GM23338 (cell line): ENCODE measurements at regions not wholly inside any gene's neighbourhood (a gene's known extent, or its start where the extent isn't known, plus 50 kb on each side); places are given as distances from the start of the nearest gene placed in this dataset.

Experiments
- ATAC-seq: fragments of 200-7000 bp; cut with Tn5 transposase; 3 replicates; pipeline ENCODE4 v1.9.1; 2020
- DNase-seq: peaks from one replicate; pipeline ENCODE4 v3.0.0-alpha.2; 2015; ENCODE audit warnings: low spot score
- H2AFZ ChIP-seq: fragments of 200-600 bp; sonication (generic); 2 replicates; pipeline ENCODE4 v1.8.0; 2016; ENCODE audit warnings: antibody characterized with exemption, mild to moderate bottlenecking, moderate library complexity
- H3F3A ChIP-seq: fragments of 200-600 bp; sonication (generic); replicated peaks from 2 replicates; pipeline ENCODE4 v1.8.0; 2017; ENCODE audit warnings: antibody characterized with exemption, mixed run types, low read depth
- H3K27ac ChIP-seq: fragments of 200-600 bp; sonication (generic); 2 replicates; pipeline ENCODE4 v1.6.1; 2016; ENCODE audit warnings: low read depth
- H3K27me3 ChIP-seq: fragments of 200-600 bp; sonication (generic); 2 replicates; pipeline ENCODE4 v1.8.0; 2016; ENCODE audit warnings: mild to moderate bottlenecking, mixed run types, moderate library complexity; ENCODE audit not compliant: insufficient read depth
- H3K36me3 ChIP-seq: fragments of 200-600 bp; sonication (generic); 2 replicates; pipeline ENCODE4 v1.8.0; 2016; ENCODE audit warnings: mild to moderate bottlenecking; ENCODE audit not compliant: insufficient read depth
- H3K4me1 ChIP-seq: fragments of 200-600 bp; sonication (generic); 2 replicates; pipeline ENCODE4 v1.8.0; 2016; ENCODE audit warnings: mild to moderate bottlenecking, moderate library complexity; ENCODE audit not compliant: insufficient read depth
- H3K4me2 ChIP-seq: fragments of 200-600 bp; sonication (generic); 2 replicates; pipeline ENCODE4 v1.7.1; 2017; ENCODE audit warnings: mixed run types
- H3K4me3 ChIP-seq: fragments of 200-600 bp; sonication (generic); 2 replicates; pipeline ENCODE4 v1.6.1; 2016; ENCODE audit warnings: mixed run types
- H3K79me2 ChIP-seq: fragments of 200-600 bp; sonication (generic); replicated peaks from 2 replicates; pipeline ENCODE4 v1.8.0; 2017; ENCODE audit warnings: mild to moderate bottlenecking; ENCODE audit not compliant: insufficient read depth
- H3K9me2 ChIP-seq: fragments of 200-600 bp; sonication (generic); 2 replicates; pipeline ENCODE4 v1.8.0; 2017; ENCODE audit not compliant: insufficient read depth
- H4K20me1 ChIP-seq: fragments of 200-600 bp; sonication (generic); replicated peaks from 2 replicates; pipeline ENCODE4 v1.8.0; 2017; ENCODE audit warnings: mild to moderate bottlenecking; ENCODE audit not compliant: insufficient read depth
- H3K27ac Mint-ChIP-seq: 2 replicates; pipeline ENCODE4 v1.8.0; 2020; ENCODE audit warnings: inconsistent platforms, mild to moderate bottlenecking, moderate library complexity, mixed read lengths
- H3K27me3 Mint-ChIP-seq: 3 replicates; pipeline ENCODE4 v1.8.0; 2022; ENCODE audit warnings: low read depth, mild to moderate bottlenecking, moderate library complexity, mixed read lengths, inconsistent platforms; ENCODE audit not compliant: insufficient read depth, poor library complexity
- H3K36me3 Mint-ChIP-seq: 3 replicates; pipeline ENCODE4 v1.8.0; 2021; ENCODE audit warnings: low read depth, mild to moderate bottlenecking, inconsistent platforms, moderate library complexity, mixed read lengths
- H3K4me1 Mint-ChIP-seq: 3 replicates; pipeline ENCODE4 v1.8.0; 2020; ENCODE audit warnings: mild to moderate bottlenecking, inconsistent platforms, mixed read lengths
- H3K4me3 Mint-ChIP-seq: 3 replicates; pipeline ENCODE4 v1.8.0; 2021; ENCODE audit warnings: moderate library complexity, mild to moderate bottlenecking, inconsistent platforms, mixed read lengths
- H3K9me3 Mint-ChIP-seq: 3 replicates; pipeline ENCODE4 v1.8.0; 2020; ENCODE audit warnings: moderate library complexity, mild to moderate bottlenecking, inconsistent platforms, mixed read lengths
- EZH2 ChIP-seq: fragments of 200-600 bp; sonication (generic); IDR thresholded peaks from one replicate; pipeline ENCODE4 v1.8.0; 2017; ENCODE audit warnings: antibody characterized with exemption, mild to moderate bottlenecking, low read depth; ENCODE audit not compliant: unreplicated experiment
- EZH2phosphoT487 ChIP-seq: fragments of 200-600 bp; sonication (generic); IDR thresholded peaks from one replicate; pipeline ENCODE4 v1.8.1; 2018; ENCODE audit warnings: antibody characterized with exemption; ENCODE audit not compliant: unreplicated experiment
- POLR2AphosphoS5 ChIP-seq: IDR thresholded peaks from 2 replicates; pipeline ENCODE4 v1.6.1; 2016; ENCODE audit warnings: antibody characterized with exemption, low read depth
- REST ChIP-seq: IDR thresholded peaks from one replicate; pipeline ENCODE4 v1.6.1; 2018; ENCODE audit warnings: antibody characterized with exemption; ENCODE audit not compliant: unreplicated experiment
- ZNF114 ChIP-seq: fragments of 250-450 bp; sonication (Bioruptor Pico); IDR thresholded peaks from 2 replicates; pipeline ENCODE4 v1.5.0; 2020; ENCODE audit warnings: mild to moderate bottlenecking, moderate library complexity
- ZNF462 ChIP-seq: fragments of 250-450 bp; sonication (Bioruptor Pico); IDR thresholded peaks from 2 replicates; pipeline ENCODE4 v1.5.0; 2020; ENCODE audit warnings: mild to moderate bottlenecking, moderate library complexity

GRCh38 chr16:66240088-66240487, 126.4 kb upstream of the CDH5 start (continued):
- TF ChIP-seq REST = no peak

- Histone ChIP-seq H3K4me3 (no peak overlapping the region), H2AFZ (no peak overlapping the region), H3K79me2 (no peaks in the 10 kb centered on the region), H3K36me3 (no peaks in the 10 kb centered on the region), H3K4me2 (no peak overlapping the region), H4K20me1 (no peaks in the 10 kb centered on the region), H3K27ac (no peak overlapping the region), H3F3A (no peaks in the 10 kb centered on the region), H3K27me3 (no peaks in the 10 kb centered on the region), H3K4me1 (no peaks in the 10 kb centered on the region), H3K9me2 (no peaks in the 10 kb centered on the region; the same call in none of the 2 replicates)
- no peak for DNase-seq
- ATAC-seq = no peak
- no peaks in the 10 kb centered on the region for H3K36me3 Mint-ChIP-seq
- no peak overlapping the region for H3K27ac Mint-ChIP-seq
- no peak overlapping the region for H3K4me3 Mint-ChIP-seq
- H3K9me3 Mint-ChIP-seq = no peaks in the 10 kb centered on the region; the same call in 2 of the 3 replicates
- TF ChIP-seq EZH2 (no peak), REST (no peak), EZH2phosphoT487 (no peak), POLR2AphosphoS5 (no peak), ZNF462 (no peak), ZNF114 (no peak)
- no peaks in the 10 kb centered on the region for H3K4me1 Mint-ChIP-seq
- peaks cover 3% of the 10 kb centered on the region for H3K27me3 Mint-ChIP-seq
These were observed 127.8 kb upstream of the CDH5 start for GRCh38 chr16:66238696-66239095.
